ENCODE measurements at regions not wholly inside any gene's neighbourhood (a gene's known extent, or its start where the extent isn't known, plus 50 kb on each side); places are given as distances from the start of the nearest gene placed in this dataset.

DNA sequence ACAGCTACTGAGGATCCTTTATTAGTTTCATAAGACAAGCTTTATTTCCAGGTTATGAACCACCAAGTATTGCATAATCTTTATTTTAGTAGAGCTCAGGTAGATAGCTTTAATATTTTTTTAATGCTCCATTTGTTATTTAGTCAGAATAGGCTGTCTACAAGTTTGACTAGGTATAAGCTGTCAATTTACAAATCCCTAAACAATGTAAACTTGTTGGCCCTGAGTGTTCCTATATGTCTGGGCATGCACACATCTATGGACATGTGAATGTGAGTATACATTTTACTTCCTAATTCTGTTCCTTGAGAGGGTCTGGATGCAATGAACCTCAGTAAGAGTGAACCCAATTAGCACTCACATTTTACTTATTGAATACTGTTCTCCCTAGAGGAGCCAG lies 722.2 kb upstream of the PTPRD start:
- no peak for TF ChIP-seq FOXK2 (IDR thresholded peaks at IDR 0.05)
- TF ChIP-seq ARNT (IDR thresholded peaks at IDR 0.05): no peak
- no peak for TF ChIP-seq FOXM1 (IDR thresholded peaks at IDR 0.05; ENCODE audit: borderline replicate concordance)
- no peak for TF ChIP-seq ELF4 (IDR thresholded peaks at IDR 0.05)
- no peak for TF ChIP-seq SUZ12 (IDR thresholded peaks at IDR 0.05)
- TF ChIP-seq NFRKB (IDR thresholded peaks at IDR 0.05): no peak
- no peak for TF ChIP-seq CTBP1 (IDR thresholded peaks at IDR 0.05; ENCODE audit: borderline replicate concordance)
- TF ChIP-seq SP1 (IDR thresholded peaks at IDR 0.05): no peak
